ENCODE measurements at regions not wholly inside any gene's neighbourhood (a gene's known extent, or its start where the extent isn't known, plus 50 kb on each side); places are given as distances from the start of the nearest gene placed in this dataset.

GRCh38 chr7:91407942-91408341 is 143.7 kb downstream of the FZD1 start:
- no peaks in the 10 kb centered on the region for H3K79me2 ChIP-seq (ENCODE audit: insufficient read depth, low read length)
- no peak overlapping the region for H2AFZ ChIP-seq (ENCODE audit: low read length)
- no peaks in the 10 kb centered on the region for H4K20me1 ChIP-seq (ENCODE audit: insufficient read depth, low read length, poor library complexity, severe bottlenecking)
- no peaks in the 10 kb centered on the region for H3F3A ChIP-seq (ENCODE audit: low read depth)
- H3K4me1 ChIP-seq (ENCODE audit: insufficient read depth, low read length, poor library complexity, severe bottlenecking) = no peaks in the 10 kb centered on the region
- no peaks in the 10 kb centered on the region for H3K9me3 ChIP-seq (ENCODE audit: insufficient read depth, low read depth, low read length)
- H3K4me2 ChIP-seq (ENCODE audit: low read depth, low read length, poor library complexity, severe bottlenecking) = no peak overlapping the region
- no peaks in the 10 kb centered on the region for H3K36me3 ChIP-seq (ENCODE audit: insufficient read depth, low read length)
- no peaks in the 10 kb centered on the region for H3K9me2 ChIP-seq (replicated peaks; ENCODE audit: low read depth, low read length)
- no peak overlapping the region for H3K9ac ChIP-seq (ENCODE audit: low read depth, low read length, poor library complexity, severe bottlenecking)
- no peak overlapping the region for H3K4me3 ChIP-seq (ENCODE audit: low read length, poor library complexity, severe bottlenecking)
- no peaks in the 10 kb centered on the region for H3K27me3 ChIP-seq (ENCODE audit: insufficient read depth, low read length, poor library complexity, severe bottlenecking)
- TF ChIP-seq EZH2phosphoT487 (IDR thresholded peaks at IDR 0.05; ENCODE audit: borderline replicate concordance) (no peak), CTCF (conservative IDR thresholded peaks at IDR 0.05; ENCODE audit: low read length) (no peak)

DNA sequence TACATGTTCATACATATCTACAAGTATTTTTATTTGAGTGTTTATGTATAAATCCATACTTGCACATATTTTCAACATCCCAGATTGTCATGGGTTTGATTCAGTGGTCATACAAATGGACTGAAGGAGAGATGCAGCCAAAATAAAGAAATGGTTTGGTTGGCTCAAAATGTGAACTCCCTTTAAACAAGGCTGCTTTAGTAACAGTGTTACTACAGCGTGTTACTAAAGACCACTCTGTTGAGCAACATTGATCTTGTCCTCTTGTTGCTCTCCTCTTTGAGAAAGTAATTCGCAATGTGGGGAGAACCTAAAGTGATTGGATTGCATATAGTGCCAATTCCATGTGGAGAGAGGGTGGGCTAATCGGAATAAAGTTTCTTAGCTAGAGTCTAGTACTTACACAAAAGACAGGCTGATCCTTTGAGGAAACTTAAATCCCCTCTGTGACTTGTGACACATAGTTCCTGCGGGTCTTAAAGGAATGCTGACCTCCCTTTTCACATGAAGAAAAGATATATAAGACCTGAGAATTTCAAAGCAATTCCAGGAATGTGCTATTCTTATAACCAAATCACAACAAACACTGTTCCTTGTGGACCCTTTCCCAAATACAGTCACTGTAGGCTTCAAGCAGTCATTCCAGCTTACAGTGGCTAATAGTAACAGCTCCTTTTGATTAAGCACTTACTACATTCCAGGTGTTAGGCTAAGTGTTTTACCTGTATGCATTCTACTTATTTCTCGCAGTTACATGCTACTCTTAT is 144.3 kb downstream of the FZD1 start:
- no peak for TF ChIP-seq EZH2phosphoT487 (IDR thresholded peaks at IDR 0.05; ENCODE audit: borderline replicate concordance)
- TF ChIP-seq CTCF (conservative IDR thresholded peaks at IDR 0.05; ENCODE audit: low read length) = no peak
- Histone ChIP-seq H3K36me3 (ENCODE audit: insufficient read depth, low read length) (no peaks in the 10 kb centered on the region), H3K27me3 (ENCODE audit: insufficient read depth, low read length, poor library complexity, severe bottlenecking) (no peaks in the 10 kb centered on the region), H3K4me2 (ENCODE audit: low read depth, low read length, poor library complexity, severe bottlenecking) (no peak overlapping the region), H3K9ac (ENCODE audit: low read depth, low read length, poor library complexity, severe bottlenecking) (no peak overlapping the region), H3K4me3 (ENCODE audit: low read length, poor library complexity, severe bottlenecking) (no peak overlapping the region), H3K79me2 (ENCODE audit: insufficient read depth, low read length) (no peaks in the 10 kb centered on the region), H3K9me3 (ENCODE audit: insufficient read depth, low read depth, low read length) (no peaks in the 10 kb centered on the region), H4K20me1 (ENCODE audit: insufficient read depth, low read length, poor library complexity, severe bottlenecking) (no peaks in the 10 kb centered on the region), H2AFZ (ENCODE audit: low read length) (no peak overlapping the region), H3K4me1 (ENCODE audit: insufficient read depth, low read length, poor library complexity, severe bottlenecking) (no peaks in the 10 kb centered on the region), H3F3A (ENCODE audit: low read depth) (no peaks in the 10 kb centered on the region), H3K9me2 (replicated peaks; ENCODE audit: low read depth, low read length) (no peaks in the 10 kb centered on the region)

GRCh38 chr7:91411060-91411459 is 146.8 kb downstream of the FZD1 start:
- Histone ChIP-seq H3K4me1 (ENCODE audit: insufficient read depth, low read length, poor library complexity, severe bottlenecking) (no peaks in the 10 kb centered on the region), H3K9me2 (replicated peaks; ENCODE audit: low read depth, low read length) (no peaks in the 10 kb centered on the region), H2AFZ (ENCODE audit: low read length) (no peak overlapping the region), H3K4me3 (ENCODE audit: low read length, poor library complexity, severe bottlenecking) (no peak overlapping the region), H4K20me1 (ENCODE audit: insufficient read depth, low read length, poor library complexity, severe bottlenecking) (no peaks in the 10 kb centered on the region), H3K9me3 (ENCODE audit: insufficient read depth, low read depth, low read length) (no peaks in the 10 kb centered on the region), H3K27me3 (ENCODE audit: insufficient read depth, low read length, poor library complexity, severe bottlenecking) (no peaks in the 10 kb centered on the region), H3K36me3 (ENCODE audit: insufficient read depth, low read length) (no peaks in the 10 kb centered on the region), H3K79me2 (ENCODE audit: insufficient read depth, low read length) (no peaks in the 10 kb centered on the region), H3F3A (ENCODE audit: low read depth) (no peaks in the 10 kb centered on the region), H3K4me2 (ENCODE audit: low read depth, low read length, poor library complexity, severe bottlenecking) (no peak overlapping the region), H3K9ac (ENCODE audit: low read depth, low read length, poor library complexity, severe bottlenecking) (no peak overlapping the region)
- TF ChIP-seq CTCF (conservative IDR thresholded peaks at IDR 0.05; ENCODE audit: low read length) = no peak
- TF ChIP-seq EZH2phosphoT487 (IDR thresholded peaks at IDR 0.05; ENCODE audit: borderline replicate concordance) = no peak
